Pancreas (tissue), 10 donors: ENCODE measurements at regions not wholly inside any gene's neighbourhood (a gene's known extent, or its start where the extent isn't known, plus 50 kb on each side); places are given as distances from the start of the nearest gene placed in this dataset.

Source experiments
- ATAC-seq, 4 donors: fragments of 200-7000 bp; cut with Tn5 transposase; one replicate each; pipeline versions ENCODE4 v1.8.0 to v1.9.1; 2020; ENCODE audit warnings: mild to moderate bottlenecking in 4 of 4, moderate library complexity in 4 of 4
- DNase-seq, 6 donors: peaks; one replicate each; pipeline ENCODE4 v3.0.0-alpha.2; 2020
- FAIRE-seq: peaks from 2 replicates; lab custom pipeline; 2012; peaks lifted over from hg19 to GRCh38; lab: Jason Lieb, UNC
- H3K27ac ChIP-seq, 4 donors: fragments of 200-600 bp; sonication (generic); 1 replicate in 3 of 4; 2 replicates in 1 of 4; pipeline versions ENCODE4 v1.5.0 to v1.8.0; 2020
- H3K27me3 ChIP-seq, 4 donors: fragments of 200-600 bp; one replicate each; pipeline ENCODE4 v1.8.0; 2021
- H3K36me3 ChIP-seq, 3 donors: fragments of 200-600 bp; sonication (generic) in 1 of 3; one replicate each; pipeline versions ENCODE4 v1.5.0 to v1.8.0; 2020 to 2021
- H3K4me1 ChIP-seq, 3 donors: fragments of 200-600 bp; one replicate each; pipeline ENCODE4 v1.8.0; 2021
- H3K4me3 ChIP-seq, 4 donors: fragments of 200-600 bp; sonication (generic) in 2 of 4; one replicate each; pipeline versions ENCODE4 v1.5.0 to v1.8.0; 2020 to 2021
- H3K9me3 ChIP-seq, 4 donors: fragments of 200-600 bp; one replicate each; pipeline ENCODE4 v1.8.0; 2021
- CTCF ChIP-seq, 4 donors: fragments of 200-600 bp; sonication (generic) in 3 of 4; IDR thresholded peaks; one replicate each; pipeline versions ENCODE4 v1.5.0 to v1.8.0; 2021; ENCODE audit warnings: antibody characterized with exemption in 4 of 4
- WGBS, 2 donors: extraction: QIAGEN DNeasy Blood & Tissue Kit; methylation state at CpG; one replicate each; pipeline ENCODE4 v1.1.7; 2013; 5-methylcytosine and 5-hydroxymethylcytosine counted together
- intact Hi-C, 3 donors: fragments of 100-400 bp; cut with DNase I; formaldehyde crosslinking; loops; one replicate each; pipeline versions ENCODE4 v1.11.1 to v1.14.2; 2022
- donor health status: healthy with polysubstance abuse.
- donor health status: DM: no; HTN: no; CAD: no; lungs with moderate emphysema.
- donor health status: DM: no; HTN: no; CAD: no.
- donor health status: control.
- donor health status: control.
- donor health status: Bipolar disorder and iron deficiency.
- donor health status: DM: yes; HTN: yes; CAD: no.
- donor health status: DM: no; HTN: no; CAD: no.
- donor health status: DM: no; HTN: no; CAD: no.
- donor health status: DM: yes; HTN: yes; CAD: no.

GRCh38 chr17:5819921-5820685, 235.8 kb upstream of the NLRP1 start:
- no peak for ATAC-seq

GRCh38 chr17:5820721-5821456, 236.6 kb upstream of the NLRP1 start:
- H3K27me3 ChIP-seq: no peaks in the 10 kb centered on the region
- H3K27ac ChIP-seq: no peak overlapping the region
- 51 to 60% methylated on average over 10 of the region's 10 CpGs for WGBS, 2 donors
- H3K9me3 ChIP-seq: no peaks in the 10 kb centered on the region
- H3K36me3 ChIP-seq: no peaks in the 10 kb centered on the region
- intact Hi-C loops: loop anchor here in 1 of 3 donors (5.0 kb wide), 1 partner anchor 576 kb away; no protein-coding TSS in a partner anchor
- FAIRE-seq (no peak), ATAC-seq (no peak), DNase-seq (no peak)
- H3K4me3 ChIP-seq: no peak overlapping the region
- no peak for TF ChIP-seq CTCF (IDR thresholded peaks at IDR 0.05)
- no peaks in the 10 kb centered on the region for H3K4me1 ChIP-seq

More at GRCh38 chr17:5819921-5820685, 235.8 kb upstream of the NLRP1 start:
- Histone ChIP-seq H3K27me3 (no peaks in the 10 kb centered on the region), H3K27ac (no peak overlapping the region), H3K36me3 (no peaks in the 10 kb centered on the region), H3K4me3 (no peak overlapping the region), H3K9me3 (no peaks in the 10 kb centered on the region), H3K4me1 (no peaks in the 10 kb centered on the region)
- 65 to 75% methylated on average over 13 of the region's 13 CpGs for WGBS, 2 donors
- TF ChIP-seq CTCF (IDR thresholded peaks at IDR 0.05): no peak
- FAIRE-seq (no peak), DNase-seq (no peak)
- intact Hi-C loops: loop anchor here in 1 of 3 donors (5.0 kb wide), 1 partner anchor 577 kb away; no protein-coding TSS in a partner anchor

GRCh38 chr17:5821803-5822202, 237.5 kb upstream of the NLRP1 start:
- Histone ChIP-seq H3K36me3 (no peaks in the 10 kb centered on the region), H3K4me3 (no peak overlapping the region), H3K9me3 (no peaks in the 10 kb centered on the region), H3K4me1 (no peaks in the 10 kb centered on the region), H3K27ac (no peak overlapping the region), H3K27me3 (no peaks in the 10 kb centered on the region)
- 57 to 64% methylated on average over 4 of the region's 4 CpGs for WGBS, 2 donors
- no peak for TF ChIP-seq CTCF (IDR thresholded peaks at IDR 0.05)
- ATAC-seq (no peak), DNase-seq (no peak), FAIRE-seq (no peak)
- intact Hi-C loops: loop anchor here in 1 of 3 donors (5.0 kb wide), 1 partner anchor 575 kb away; no protein-coding TSS in a partner anchor

- no peak for DNase-seq
- intact Hi-C loops: loop anchor here in 1 of 3 donors (5.0 kb wide), 1 partner anchor 575 kb away; no protein-coding TSS in a partner anchor
- 60 to 62% methylated on average over 16 of the region's 16 CpGs for WGBS, 2 donors
- Histone ChIP-seq H3K27me3 (peaks cover 0 to 4% (median 0%) of the 10 kb centered on the region in 4 donors), H3K9me3 (no peaks in the 10 kb centered on the region), H3K4me1 (no peaks in the 10 kb centered on the region), H3K4me3 (no peak overlapping the region), H3K27ac (no peak overlapping the region), H3K36me3 (no peaks in the 10 kb centered on the region)
- no peak for TF ChIP-seq CTCF (IDR thresholded peaks at IDR 0.05)
- ATAC-seq: no peak
- FAIRE-seq: no peak
These were observed 238.2 kb upstream of the NLRP1 start for GRCh38 chr17:5822281-5823060.
